Hippocampal formation (tissue), 2 donors: ENCODE measurements at regions not wholly inside any gene's neighbourhood (a gene's known extent, or its start where the extent isn't known, plus 50 kb on each side); places are given as distances from the start of the nearest gene placed in this dataset.

Experiments
- DNase-seq, 2 donors: peaks; one replicate each; lab custom pipeline; 2025; lab: John Stamatoyannopoulos, UW

- DNase-seq = no peak
Observed at GRCh38 chr11:106331176-106331575, 253.7 kb downstream of the AASDHPPT start.

- DNase-seq = no peak
Observed at GRCh38 chr11:106333678-106334077, 256.2 kb downstream of the AASDHPPT start.

DNA sequence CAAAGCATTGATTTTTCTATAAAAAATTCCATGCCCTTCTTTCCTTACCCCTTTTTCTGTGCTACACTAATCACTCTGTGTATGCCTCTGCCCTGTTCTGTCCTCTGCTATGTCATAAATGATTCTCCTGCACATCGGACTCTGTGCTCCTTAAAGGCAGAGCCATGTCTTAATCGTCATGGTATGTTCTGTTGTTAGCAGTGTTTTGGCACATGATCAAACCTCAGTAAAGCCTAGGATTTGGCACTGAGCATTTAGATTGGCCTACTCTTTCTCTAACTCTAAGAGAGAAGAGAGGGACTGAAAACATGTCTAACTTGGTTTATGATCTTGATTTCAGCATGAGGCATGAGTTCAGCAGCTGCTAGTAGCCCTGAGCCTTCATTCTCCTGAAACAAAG lies 266.9 kb downstream of the AASDHPPT start:
- no peak for DNase-seq

DNA sequence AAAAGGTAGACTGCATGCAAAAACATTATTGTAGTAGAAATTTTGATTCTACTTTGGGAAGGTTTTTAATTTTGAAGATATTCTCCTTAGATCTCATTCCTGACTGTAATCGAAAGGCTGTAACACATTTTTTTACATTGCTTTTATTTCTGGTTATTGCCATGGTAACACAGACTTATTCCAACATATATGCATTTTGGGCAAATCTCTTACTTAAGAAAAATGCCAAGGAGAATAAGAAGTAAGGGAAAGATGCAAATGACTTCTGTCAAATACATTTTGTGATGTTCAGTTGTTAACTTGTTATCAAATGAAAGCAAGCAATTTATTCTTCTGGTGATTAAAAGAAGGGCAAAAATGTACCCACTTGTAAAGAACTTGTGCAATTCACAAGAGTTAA lies 267.5 kb downstream of the AASDHPPT start:
- DNase-seq = no peak

GRCh38 chr11:106353031-106353430 lies 275.6 kb downstream of the AASDHPPT start:
- DNase-seq = no peak

- no peak for DNase-seq
Observed at GRCh38 chr11:106369224-106369623, 291.8 kb downstream of the AASDHPPT start.

DNA sequence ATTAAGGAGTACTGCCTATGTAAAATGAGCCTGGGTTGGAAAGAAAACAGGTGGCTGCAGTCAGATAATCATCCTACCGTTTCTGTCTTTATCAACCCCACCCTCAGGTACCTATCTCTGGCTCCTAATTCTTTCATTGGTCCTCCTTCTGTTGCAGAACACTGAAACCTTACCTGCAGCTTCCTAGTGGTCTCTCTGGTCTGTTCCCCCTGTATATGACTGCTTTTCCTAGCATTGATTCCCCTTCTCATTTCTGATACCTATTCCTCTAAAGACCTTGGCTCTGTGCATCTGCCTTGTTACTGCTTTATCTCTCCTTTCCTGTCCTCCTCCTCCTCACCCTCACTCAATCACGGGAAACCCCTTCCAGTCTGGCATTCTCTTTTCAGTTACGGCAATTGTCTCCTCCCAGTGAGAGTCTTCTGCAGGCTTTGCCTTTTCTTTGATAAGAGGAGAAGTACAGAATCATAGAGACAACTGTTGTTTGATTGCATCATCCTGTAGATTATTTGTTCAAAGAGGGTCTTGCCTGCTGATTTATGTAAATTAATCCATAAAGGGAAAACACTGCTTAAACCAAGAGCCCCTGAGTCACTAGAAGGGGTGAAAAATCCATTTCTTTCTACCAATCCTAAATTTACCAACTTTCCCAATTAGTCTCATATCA lies 301.2 kb downstream of the AASDHPPT start:
- no peak for DNase-seq

GRCh38 chr11:106379265-106379664 lies 301.8 kb downstream of the AASDHPPT start:
- DNase-seq = no peak

DNA sequence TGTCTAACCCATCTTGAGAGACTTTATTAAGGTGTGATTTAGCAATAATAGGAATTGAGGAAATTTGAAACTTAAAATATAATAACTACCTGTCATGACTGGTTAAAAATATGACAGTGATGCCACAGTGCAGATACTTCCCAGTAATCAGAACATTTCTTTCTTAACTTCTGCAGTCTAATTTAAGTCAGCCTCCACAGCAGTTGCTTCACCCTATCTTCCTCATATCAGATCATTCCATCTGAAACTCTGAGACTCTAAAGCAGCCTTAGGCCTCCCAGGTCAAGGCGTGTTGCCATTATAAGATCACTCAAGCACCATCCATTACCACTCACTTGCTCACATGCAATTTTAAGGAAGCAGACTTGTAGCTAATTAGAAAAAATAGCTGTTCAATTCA lies 302.2 kb downstream of the AASDHPPT start:
- no peak for DNase-seq

DNA sequence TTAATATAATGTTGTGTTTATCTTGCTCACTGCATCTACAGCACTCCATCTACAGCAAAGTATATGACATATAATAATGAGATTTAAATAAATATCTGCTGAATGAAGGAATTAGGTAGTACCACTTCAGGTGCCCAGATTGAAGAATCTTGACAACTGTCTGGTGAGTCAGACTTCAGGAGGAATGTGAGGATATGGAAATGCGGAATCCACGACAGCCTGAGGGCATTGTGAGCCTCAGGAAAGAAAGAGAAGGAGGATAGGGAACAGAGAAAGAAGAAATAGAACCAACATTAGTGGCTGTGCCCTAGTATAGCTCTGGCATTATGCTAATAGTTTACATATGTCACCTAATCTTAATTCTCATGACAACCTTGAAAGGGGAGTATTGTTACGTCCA lies 304.4 kb downstream of the AASDHPPT start:
- DNase-seq = no peak

DNA sequence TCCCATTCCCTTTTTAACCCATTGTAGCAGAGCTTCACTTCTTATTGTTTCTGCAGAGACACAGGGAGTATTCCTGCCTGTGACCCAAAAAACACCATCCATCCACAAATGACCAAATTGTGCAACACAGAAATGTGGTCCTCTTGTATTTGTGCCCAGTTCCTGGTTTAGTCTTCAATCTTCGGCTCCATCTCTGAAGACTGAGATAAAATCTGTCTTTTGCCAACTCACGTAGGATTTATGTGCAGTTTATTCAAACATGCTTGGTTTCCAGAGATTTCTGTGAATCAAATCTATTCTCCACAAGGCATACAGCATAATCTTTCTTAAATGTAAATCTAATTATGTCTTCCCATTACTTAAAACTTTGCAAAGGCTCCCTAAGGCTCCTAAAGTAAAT lies 307.0 kb downstream of the AASDHPPT start:
- DNase-seq = no peak

GRCh38 chr11:106386519-106386918 lies 309.1 kb downstream of the AASDHPPT start:
- no peak for DNase-seq

DNA sequence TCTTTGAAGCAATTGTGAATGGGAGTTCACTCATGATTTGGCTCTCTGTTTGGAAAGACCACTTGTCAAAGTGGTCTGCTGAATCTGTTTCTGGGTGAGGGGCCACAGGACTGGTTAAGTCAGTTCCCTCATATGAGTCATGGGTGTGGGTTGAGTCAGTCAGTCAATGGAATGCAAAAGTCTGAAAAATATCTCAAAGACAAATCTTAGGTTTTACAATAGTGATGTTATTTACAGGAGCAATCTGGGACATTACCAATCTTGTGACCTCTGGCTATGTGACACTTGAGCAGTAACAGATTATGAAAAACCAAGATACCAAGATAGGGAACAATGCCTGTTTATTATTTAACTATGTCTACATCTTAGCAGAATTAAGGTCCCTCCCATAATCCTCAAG lies 311.6 kb downstream of the AASDHPPT start:
- DNase-seq = no peak

DNA sequence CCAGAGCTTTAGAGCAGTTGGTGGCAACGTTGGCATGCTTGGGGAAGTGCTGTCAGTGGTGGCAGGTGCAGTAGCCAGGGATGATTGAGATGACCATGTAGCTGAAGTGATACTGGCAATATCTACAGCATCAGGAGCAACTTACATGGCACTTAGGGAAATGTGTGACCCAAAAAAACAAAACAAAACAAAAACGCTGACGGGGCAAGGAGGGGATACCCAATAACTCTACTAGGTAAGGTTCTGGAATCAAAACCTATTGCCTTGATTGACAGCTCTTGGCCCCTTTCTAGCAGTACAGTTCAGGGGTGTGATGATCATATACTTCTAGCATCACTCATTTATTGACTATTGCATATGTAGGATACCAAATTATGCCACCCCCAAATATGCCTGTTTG lies 312.6 kb downstream of the AASDHPPT start:
- DNase-seq = no peak

- DNase-seq = no peak
Observed at GRCh38 chr11:106391771-106392420, 314.4 kb downstream of the AASDHPPT start.

GRCh38 chr11:106395716-106396349 lies 318.4 kb downstream of the AASDHPPT start:
- DNase-seq = no peak

GRCh38 chr11:106397787-106398501 lies 320.5 kb downstream of the AASDHPPT start:
- no peak for DNase-seq

DNA sequence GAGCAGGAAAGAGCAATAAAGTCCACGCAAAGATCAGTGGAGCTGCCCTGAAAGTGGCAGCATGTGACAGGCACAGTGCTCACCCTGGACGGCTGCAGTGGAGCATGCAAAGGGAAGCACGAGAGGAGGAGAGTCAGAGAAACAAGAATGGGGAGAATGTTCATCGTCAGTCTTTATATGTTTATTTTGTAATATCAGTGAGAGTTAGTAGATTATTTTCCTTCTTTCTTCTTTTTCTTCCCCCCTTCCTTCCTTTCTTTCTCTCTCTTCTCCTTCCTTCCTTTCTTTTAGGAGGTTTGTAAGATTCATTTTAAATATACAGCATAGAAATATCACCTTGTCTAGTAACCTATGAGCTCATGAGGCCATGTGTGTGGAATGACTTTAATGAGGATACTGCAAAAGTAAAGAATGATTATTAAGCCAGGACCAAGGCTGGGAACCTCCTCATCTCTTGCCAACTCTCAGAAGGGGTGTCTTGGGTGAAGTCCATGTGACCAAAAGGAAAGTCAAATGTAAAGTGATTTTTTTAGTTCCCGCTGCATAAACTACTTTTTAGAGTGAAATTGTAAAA lies 321.1 kb downstream of the AASDHPPT start:
- DNase-seq = no peak

DNA sequence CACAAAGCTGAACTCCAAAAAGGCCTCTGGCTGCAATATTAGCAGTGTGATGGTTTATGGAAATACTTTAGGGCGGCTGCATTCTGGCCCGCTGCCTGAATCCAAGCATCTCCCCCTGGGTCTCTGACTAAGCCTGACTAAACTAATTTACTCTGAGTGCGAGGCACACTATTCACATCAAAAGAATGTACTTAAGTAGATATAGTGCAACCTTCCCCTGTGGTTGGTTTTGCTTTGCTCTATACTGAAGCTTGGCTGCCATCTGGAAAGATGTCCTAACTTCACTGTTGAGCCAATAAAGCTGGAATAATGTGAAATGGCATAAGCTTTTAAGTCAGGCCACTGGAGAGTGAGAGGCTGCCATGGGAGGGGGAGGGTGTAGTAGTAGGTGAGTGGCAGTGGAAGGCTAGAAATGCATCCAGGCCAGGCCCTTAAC lies 321.6 kb downstream of the AASDHPPT start:
- DNase-seq = no peak

- no peak for DNase-seq
Observed at GRCh38 chr11:106399624-106400023, 322.2 kb downstream of the AASDHPPT start.

- no peak for DNase-seq
Observed at GRCh38 chr11:106400949-106401570, 323.6 kb downstream of the AASDHPPT start.

- DNase-seq = no peak
Observed at GRCh38 chr11:106403751-106404150, 326.3 kb downstream of the AASDHPPT start.
